ENCODE measurements at regions not wholly inside any gene's neighbourhood (a gene's known extent, or its start where the extent isn't known, plus 50 kb on each side); places are given as distances from the start of the nearest gene placed in this dataset.

DNA sequence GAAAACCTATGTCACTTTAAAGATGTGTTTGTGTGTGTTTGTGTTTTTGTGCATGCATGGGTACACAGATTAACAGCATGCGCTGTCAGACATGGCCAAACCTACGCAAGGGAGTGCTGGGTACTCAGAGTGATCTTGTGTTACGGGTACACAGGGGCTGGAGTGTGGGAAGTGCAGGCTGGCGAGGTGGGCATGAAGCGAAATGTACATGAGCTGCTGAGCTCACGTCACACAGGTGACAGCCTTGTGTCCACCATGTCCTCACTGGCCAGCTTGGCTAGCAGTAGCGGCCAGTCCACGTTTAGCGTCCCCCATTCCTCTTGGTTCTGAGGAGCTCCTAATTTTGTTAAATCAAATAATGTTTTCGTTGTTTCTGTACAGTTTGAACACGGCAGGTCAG lies 979.7 kb upstream of the TMEM132C start:
- Histone ChIP-seq H3K4me3 (no peak overlapping the region), H3K4me1 (peaks cover 0 to 10% (median 0%) of the 10 kb centered on the region in 4 donors), H3K27me3 (no peaks in the 10 kb centered on the region), H3K9me3 (no peaks in the 10 kb centered on the region), H3K27ac (no peak overlapping the region), H3K36me3 (no peaks in the 10 kb centered on the region)
- no peak for DNase-seq
- TF ChIP-seq EP300 (IDR thresholded peaks at IDR 0.05): no peak
- TF ChIP-seq, protein P1, sequence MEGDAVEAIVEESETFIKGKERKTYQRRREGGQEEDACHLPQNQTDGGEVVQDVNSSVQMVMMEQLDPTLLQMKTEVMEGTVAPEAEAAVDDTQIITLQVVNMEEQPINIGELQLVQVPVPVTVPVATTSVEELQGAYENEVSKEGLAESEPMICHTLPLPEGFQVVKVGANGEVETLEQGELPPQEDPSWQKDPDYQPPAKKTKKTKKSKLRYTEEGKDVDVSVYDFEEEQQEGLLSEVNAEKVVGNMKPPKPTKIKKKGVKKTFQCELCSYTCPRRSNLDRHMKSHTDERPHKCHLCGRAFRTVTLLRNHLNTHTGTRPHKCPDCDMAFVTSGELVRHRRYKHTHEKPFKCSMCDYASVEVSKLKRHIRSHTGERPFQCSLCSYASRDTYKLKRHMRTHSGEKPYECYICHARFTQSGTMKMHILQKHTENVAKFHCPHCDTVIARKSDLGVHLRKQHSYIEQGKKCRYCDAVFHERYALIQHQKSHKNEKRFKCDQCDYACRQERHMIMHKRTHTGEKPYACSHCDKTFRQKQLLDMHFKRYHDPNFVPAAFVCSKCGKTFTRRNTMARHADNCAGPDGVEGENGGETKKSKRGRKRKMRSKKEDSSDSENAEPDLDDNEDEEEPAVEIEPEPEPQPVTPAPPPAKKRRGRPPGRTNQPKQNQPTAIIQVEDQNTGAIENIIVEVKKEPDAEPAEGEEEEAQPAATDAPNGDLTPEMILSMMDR (IDR thresholded peaks at IDR 0.05): no peak
- no peak for TF ChIP-seq POLR2A (IDR thresholded peaks at IDR 0.05)
- TF ChIP-seq POLR2AphosphoS5 (IDR thresholded peaks at IDR 0.05): no peak
- intact Hi-C loops (cut with DNase I; ENCODE audit: low total_unique reads): no loop called here
- 93 to 97% (median 94%) methylated on average over 11 of the region's 11 CpGs for WGBS, 5 donors

- intact Hi-C loops (cut with DNase I; ENCODE audit: low total_unique reads): no loop called here
- no peaks in the 10 kb centered on the region for H3K36me3 ChIP-seq
- DNase-seq: no peak
These were observed 976.7 kb upstream of the TMEM132C start for GRCh38 chr12:127290251-127290650.

GRCh38 chr12:127292736-127293135 lies 974.2 kb upstream of the TMEM132C start:
- TF ChIP-seq, protein P1 (IDR thresholded peaks at IDR 0.05): no peak
- TF ChIP-seq EP300 (IDR thresholded peaks at IDR 0.05) (no peak), POLR2A (IDR thresholded peaks at IDR 0.05) (no peak), POLR2AphosphoS5 (IDR thresholded peaks at IDR 0.05) (no peak)
- WGBS, 5 donors: 81 to 96% (median 92%) methylated on average over 6 of the region's 6 CpGs
- no peaks in the 10 kb centered on the region for H3K4me1 ChIP-seq
- H3K9me3 ChIP-seq: no peaks in the 10 kb centered on the region
- intact Hi-C loops (cut with DNase I; ENCODE audit: low total_unique reads): no loop called here
- H3K36me3 ChIP-seq: no peaks in the 10 kb centered on the region
- H3K4me3 ChIP-seq: no peak overlapping the region
- no peak for DNase-seq
- H3K27me3 ChIP-seq: no peaks in the 10 kb centered on the region
- no peak overlapping the region for H3K27ac ChIP-seq

More at GRCh38 chr12:127290251-127290650, 976.7 kb upstream of the TMEM132C start:
- Histone ChIP-seq H3K27ac (no peak overlapping the region), H3K27me3 (no peaks in the 10 kb centered on the region), H3K9me3 (no peaks in the 10 kb centered on the region), H3K4me1 (no peaks in the 10 kb centered on the region), H3K4me3 (no peak overlapping the region)
- TF ChIP-seq POLR2A (IDR thresholded peaks at IDR 0.05) (no peak), POLR2AphosphoS5 (IDR thresholded peaks at IDR 0.05) (no peak), EP300 (IDR thresholded peaks at IDR 0.05) (no peak)
- TF ChIP-seq, protein P1 (IDR thresholded peaks at IDR 0.05): no peak
- 83 to 86% (median 84%) methylated on average over 4 to 5 of the region's 5 CpGs for WGBS, 5 donors

GRCh38 chr12:127293507-127294310 lies 973.3 kb upstream of the TMEM132C start:
- Histone ChIP-seq H3K36me3 (no peaks in the 10 kb centered on the region), H3K9me3 (no peaks in the 10 kb centered on the region), H3K4me3 (no peak overlapping the region), H3K4me1 (no peaks in the 10 kb centered on the region), H3K27ac (no peak overlapping the region), H3K27me3 (no peaks in the 10 kb centered on the region)
- peak; percentile 48 to 60 for DNase-seq
- WGBS, 5 donors: 62 to 68% (median 67%) methylated on average over 12 to 13 of the region's 13 CpGs
- intact Hi-C loops (cut with DNase I; ENCODE audit: low total_unique reads): no loop called here
- TF ChIP-seq EP300 (IDR thresholded peaks at IDR 0.05) (no peak), POLR2AphosphoS5 (IDR thresholded peaks at IDR 0.05) (no peak), POLR2A (IDR thresholded peaks at IDR 0.05) (no peak)
- TF ChIP-seq, protein P1 (IDR thresholded peaks at IDR 0.05): peak in 5 of 7 experiments; percentile 47 to 66 (median 54)

Measured in stomach (tissue), 8 donors.